GM18951 (cell line): ENCODE measurements at regions not wholly inside any gene's neighbourhood (a gene's known extent, or its start where the extent isn't known, plus 50 kb on each side); places are given as distances from the start of the nearest gene placed in this dataset.

Source experiments
- POLR2A ChIP-seq: IDR thresholded peaks from 4 replicates; pipeline ENCODE4 v1.6.1; 2011; ENCODE audit warnings: mild to moderate bottlenecking; ENCODE audit not compliant: insufficient read length, insufficient read depth; ENCODE audit errors: extremely low read depth
- in situ Hi-C: fragments of 300-500 bp; cut with MboI; formaldehyde crosslinking; loops from one replicate; pipeline ENCODE4 v1.12.0; 2022; ENCODE audit warnings: low sequenced_read_pairs, mixed read lengths, inconsistent platforms; ENCODE audit not compliant: unreplicated experiment

DNA sequence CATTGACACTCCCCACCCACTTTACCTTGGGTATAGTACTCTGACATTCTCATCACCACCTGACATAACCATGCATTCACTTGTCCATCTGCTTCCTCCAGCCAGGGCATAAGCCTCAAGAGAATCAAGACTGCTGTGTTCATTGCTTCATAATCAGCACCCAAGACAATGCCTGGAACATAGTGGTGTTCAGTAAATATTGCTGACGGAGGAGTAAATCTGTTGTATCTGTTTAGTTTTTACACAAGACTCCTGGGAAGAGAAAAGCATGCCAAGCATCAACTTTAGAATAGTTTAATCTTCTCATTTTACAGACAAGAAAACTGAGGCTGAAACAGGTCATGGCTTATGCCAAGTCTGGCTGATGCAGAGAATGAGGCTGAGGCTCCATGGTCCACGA, 173.9 kb upstream of the DUSP10 start:
- in situ Hi-C loops: no loop called here
- no peak for TF ChIP-seq POLR2A

DNA sequence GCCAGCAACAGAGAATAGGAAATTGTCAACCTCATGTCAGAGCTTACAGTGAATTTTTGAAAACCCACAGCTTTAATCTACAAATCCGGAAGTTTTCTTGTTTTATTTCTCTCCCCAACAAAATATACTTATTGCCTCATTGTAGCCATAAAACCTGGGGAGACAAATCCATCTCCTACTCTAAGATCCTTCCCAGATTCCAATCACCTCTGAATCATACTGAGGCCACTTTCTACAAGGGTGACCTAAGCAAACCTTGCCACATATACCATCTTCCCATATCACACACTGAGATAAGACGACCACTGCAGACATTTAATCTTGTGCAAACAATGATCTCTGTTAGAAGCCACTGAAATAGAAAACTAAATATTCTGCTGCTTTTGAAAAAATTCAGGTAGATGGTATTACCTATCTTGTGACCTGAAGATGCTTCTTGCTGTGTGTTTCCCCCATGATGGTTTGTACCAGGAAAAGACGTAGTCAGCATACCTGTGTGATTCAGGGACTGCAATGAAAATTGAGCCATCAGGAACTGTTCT, 171.5 kb upstream of the DUSP10 start:
- in situ Hi-C loops: no loop called here
- TF ChIP-seq POLR2A: no peak

DNA sequence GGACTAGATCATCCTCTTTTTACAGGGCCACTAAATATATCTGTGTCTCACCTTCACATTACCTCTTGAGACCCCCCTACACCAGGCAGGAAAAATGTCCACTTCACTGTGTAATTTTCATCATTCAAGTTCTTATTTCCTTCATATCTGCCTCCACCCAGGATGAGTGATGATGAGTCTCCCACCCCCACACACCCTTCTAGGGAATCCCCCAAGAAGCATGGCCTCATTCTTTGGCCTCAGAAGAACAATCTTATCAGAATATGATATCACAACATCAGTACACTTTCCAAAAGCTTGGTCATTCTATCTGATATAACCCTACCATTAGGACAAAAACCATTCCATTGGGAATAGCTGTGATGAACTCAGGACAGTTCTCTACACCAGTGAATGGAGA, 170.3 kb upstream of the DUSP10 start:
- no peak for TF ChIP-seq POLR2A
- in situ Hi-C loops: no loop called here

DNA sequence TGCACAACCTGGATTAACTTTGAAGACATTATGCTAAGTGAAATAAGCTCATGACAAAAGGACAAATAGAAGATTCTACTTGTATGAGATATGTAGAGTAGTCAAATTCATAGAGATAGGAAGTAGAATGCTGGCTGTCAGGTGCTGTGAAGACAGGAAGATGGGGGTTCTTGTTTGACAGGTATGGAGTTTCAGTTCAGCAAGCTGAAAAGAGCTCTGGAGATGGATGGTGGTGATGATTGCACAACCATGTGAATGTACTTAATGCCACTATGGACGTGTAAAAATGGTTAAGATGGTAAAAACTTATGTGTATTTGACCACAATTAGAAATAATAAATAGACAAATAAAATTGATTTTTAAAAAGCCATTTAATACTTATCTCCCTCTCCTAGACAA, 169.8 kb upstream of the DUSP10 start:
- no peak for TF ChIP-seq POLR2A
- in situ Hi-C loops: no loop called here

DNA sequence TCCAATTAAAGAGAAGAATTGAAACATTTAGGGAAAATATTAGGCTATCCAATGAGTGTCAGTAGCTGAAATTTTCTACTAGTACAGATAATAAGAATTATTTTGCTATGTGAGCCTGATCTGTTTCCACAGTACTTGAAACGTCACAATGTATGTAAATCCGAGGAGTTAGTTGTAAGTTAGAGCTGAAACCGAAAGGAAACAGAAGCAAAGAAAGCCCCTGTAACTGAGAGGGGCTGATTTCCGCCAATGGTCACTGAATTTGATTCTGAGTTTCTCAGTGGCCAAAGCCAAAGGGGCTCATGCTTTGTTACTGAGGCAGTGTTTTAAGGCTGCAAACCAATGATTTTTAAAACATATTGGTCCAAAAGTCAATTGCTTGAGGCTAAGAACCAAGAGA, 168.3 kb upstream of the DUSP10 start:
- in situ Hi-C loops: no loop called here
- TF ChIP-seq POLR2A: no peak

DNA sequence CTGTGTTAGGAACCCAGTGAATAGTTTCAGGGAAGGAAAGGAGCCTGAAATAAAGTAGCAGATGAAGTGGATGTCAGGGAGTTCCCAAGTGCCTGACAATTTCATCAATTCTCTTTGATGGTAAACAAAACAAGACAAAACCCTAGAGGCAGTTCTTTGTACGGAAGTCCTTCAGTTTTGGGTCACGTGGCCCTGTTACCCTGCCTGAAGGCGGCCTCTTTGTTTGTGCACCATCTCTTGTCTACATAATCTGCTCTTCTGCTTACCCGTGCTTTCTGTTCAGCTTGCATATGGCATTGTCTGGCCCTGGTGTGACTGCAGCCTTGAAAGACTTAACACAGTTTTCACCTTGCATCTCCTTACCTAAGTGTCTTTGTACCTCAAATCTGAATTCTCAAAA, 166.7 kb upstream of the DUSP10 start:
- in situ Hi-C loops: no loop called here
- TF ChIP-seq POLR2A: no peak

DNA sequence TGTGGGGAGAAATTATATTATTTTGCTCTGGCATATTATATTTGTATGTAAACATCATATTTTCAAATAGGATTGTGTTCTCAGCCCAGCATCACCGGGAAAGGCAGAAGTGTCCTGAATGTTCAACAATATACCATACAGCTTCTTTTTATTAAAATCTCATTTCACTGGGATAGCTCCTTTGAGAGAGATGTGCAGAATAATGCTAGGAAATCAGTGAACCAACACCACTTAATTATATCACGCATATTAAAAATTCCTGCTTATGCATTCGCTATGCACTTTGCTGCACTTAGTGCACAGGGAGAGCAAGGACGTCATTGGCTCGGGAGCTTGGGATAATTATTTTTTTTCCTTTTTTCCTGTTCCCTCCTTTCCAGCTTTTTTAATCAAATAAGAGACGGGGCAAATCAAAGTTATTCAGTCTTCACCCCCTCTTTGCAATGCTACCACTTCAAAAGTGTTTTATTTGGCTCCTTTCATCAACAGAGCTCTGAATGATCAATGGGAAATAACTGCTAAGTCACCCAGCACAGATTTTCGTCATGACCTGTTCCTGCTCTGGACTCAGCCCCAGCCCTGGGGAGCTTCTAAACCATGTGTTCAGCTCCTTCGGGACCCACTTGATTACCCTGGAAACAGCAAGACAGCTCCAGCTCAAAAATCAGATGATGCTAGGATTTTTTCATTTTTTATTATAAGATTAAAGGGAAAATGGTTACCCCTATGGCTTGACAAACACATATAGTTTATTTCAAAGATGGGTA, 165.5 kb upstream of the DUSP10 start:
- TF ChIP-seq POLR2A: no peak
- in situ Hi-C loops: no loop called here

DNA sequence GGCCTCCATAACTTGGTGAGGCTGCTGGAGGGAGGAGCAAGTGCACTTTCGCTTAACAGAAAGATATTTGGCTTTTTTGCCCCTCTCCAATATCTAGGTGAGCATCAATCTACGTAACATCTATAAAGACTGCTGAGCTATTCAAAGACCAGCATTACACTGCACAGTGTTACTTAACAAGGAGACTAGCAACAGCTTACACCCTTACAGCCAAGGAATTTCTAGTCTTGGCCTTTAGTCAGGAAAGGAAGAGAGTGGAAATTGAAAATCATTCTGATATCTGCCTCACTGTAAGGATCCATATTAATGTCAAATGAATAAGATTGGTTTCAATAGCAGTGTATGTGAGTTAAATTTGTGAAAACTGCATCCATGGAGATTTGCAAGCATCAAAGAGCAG, 163.9 kb upstream of the DUSP10 start:
- no peak for TF ChIP-seq POLR2A
- in situ Hi-C loops: no loop called here

DNA sequence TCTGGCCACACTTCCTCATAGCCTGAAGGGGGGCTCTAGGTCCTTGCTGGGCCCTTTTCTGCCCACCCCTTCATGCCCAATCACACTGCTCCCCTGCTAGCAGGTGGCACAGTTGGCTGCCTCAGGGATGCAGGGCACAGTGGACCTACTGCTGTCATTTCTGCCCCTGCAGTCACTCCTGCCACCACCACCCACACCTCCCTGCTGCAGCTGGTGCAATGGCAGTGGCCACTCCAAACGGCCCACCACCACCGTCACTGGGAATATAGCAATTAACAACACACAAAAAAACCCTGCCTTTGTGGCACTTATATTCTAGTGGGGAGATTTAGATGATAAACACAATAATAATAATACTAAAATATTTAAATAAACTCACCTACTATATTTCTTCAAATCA, 162.4 kb upstream of the DUSP10 start:
- TF ChIP-seq POLR2A: no peak
- in situ Hi-C loops: no loop called here

DNA sequence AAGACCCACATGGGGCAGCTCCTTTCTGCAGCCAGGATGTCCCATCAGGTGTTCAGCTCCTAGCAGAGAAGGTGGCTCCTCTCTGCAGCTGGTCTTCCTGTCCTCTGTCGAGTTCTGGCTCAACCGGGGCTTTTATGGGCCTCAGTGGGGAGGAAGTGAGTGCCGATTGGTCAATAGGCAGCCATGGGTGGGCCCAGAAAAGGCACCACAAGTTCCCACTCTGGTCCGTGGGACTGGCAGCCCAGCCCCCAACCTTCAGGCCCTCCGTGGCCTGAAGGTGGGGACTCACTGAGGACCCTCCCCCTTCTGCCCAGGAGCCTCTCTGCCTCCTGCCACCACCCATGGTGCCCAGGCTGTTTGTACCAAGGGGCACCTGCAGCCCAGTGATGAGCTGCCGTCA, 161.7 kb upstream of the DUSP10 start:
- in situ Hi-C loops: no loop called here

DNA sequence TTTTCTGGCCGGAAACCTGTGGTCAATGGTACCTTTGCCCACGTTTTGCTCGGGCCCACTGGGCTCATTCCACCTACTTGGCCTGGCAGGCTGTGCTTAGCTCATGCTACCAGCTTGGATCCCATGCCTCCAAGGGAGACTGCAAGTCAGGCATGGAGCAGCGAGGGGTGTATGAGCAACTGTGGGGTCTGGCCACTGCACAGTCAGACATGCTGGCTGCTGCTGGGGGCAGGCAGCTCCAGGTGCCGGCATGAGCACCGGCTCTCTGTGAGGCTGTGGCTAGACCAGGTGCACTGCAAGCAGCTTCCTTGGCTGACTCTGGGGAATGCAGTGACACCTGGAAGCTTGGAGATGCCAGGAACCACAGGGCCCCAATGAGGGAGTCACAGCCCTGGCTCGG, 161.1 kb upstream of the DUSP10 start:
- TF ChIP-seq POLR2A: no peak
- in situ Hi-C loops: no loop called here

More for the DNA sequence above, 161.7 kb upstream of the DUSP10 start:
- TF ChIP-seq POLR2A: no peak

DNA sequence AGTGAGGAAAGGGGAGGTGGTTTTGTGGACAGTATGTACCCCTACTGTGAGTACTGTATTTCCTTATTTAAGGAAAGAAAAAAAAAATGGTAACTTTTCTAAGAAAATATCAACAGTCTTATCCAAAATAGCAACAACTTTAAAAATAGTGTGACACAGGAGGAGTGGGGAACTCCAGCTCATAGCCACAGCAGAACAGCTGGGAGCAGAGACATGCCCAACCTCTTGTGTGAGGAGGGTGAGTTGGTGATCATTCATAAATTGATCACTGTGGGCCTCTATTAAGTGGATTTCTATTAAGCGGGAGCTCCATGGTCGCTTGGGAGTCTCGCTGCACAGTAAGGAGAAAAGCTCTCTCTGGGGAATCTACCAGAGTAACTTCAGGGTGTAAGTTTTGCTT, 158.8 kb upstream of the DUSP10 start:
- in situ Hi-C loops: no loop called here
- TF ChIP-seq POLR2A: no peak

DNA sequence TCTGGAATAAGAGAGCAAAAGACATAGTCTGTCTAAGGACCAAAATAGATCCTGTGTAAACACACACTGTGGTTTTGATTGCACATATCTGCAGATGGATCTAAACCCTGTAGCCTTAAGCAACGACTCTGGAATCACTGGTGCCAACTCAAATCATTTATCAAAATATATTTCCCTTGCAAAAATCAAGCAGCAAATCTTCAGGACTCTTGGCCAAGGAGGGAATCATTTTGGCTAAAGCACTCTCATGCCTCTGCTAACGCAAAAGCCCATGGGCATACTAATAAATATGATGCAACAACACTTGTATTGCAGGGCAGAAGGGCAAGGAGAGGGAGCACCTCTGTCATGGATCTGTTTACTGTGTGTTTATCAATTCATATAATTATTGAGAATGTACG, 155.4 kb upstream of the DUSP10 start:
- no peak for TF ChIP-seq POLR2A
- in situ Hi-C loops: no loop called here

DNA sequence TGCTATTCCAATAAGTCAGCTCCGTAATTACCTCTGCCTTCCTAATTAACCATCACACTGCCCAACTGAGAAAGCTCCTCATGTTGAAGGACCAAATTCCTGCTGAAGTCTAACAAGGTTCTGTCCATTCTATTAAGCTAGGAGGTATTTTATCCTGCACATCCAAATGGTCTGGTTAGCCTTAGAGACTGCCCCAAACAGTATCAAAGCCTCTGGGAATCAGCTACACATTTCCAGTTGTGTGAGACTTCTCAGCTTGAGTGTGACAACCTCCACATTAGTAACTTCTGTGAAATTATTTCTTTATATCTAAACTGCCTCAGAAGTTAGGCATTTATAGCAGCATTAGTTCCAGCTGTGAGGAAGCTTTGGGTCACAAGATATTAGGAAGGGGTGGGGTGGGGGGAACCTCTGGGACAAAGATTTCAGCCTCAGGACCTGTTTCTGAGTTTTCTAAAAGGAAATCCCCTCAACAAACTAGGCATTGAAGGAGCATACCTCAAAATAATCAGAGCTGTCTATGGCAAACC, 150.5 kb upstream of the DUSP10 start:
- no peak for TF ChIP-seq POLR2A
- in situ Hi-C loops: no loop called here
